Fibroblast of the aortic adventitia (primary cell): ENCODE measurements at regions not wholly inside any gene's neighbourhood (a gene's known extent, or its start where the extent isn't known, plus 50 kb on each side); places are given as distances from the start of the nearest gene placed in this dataset.
A peak's percentile ranks its signal among the peaks of the same experiment; 100 is the strongest.

Source experiments
- DNase-seq: peaks from one replicate; pipeline ENCODE4 v3.0.0-alpha.2; 2010; ENCODE audit warnings: low read depth
- H3K4me3 ChIP-seq: 2 replicates; pipeline ENCODE4 v1.5.1; 2011; ENCODE audit warnings: low read depth, mild to moderate bottlenecking, control low read depth, low read length, moderate library complexity
- TF ChIP-seq, protein P1 (sequence below): IDR thresholded peaks from 2 replicates; pipeline ENCODE4 v1.5.1; 2011; ENCODE audit warnings: mild to moderate bottlenecking, low read length, control low read depth, inconsistent platforms; ENCODE audit not compliant: insufficient read depth

DNA sequence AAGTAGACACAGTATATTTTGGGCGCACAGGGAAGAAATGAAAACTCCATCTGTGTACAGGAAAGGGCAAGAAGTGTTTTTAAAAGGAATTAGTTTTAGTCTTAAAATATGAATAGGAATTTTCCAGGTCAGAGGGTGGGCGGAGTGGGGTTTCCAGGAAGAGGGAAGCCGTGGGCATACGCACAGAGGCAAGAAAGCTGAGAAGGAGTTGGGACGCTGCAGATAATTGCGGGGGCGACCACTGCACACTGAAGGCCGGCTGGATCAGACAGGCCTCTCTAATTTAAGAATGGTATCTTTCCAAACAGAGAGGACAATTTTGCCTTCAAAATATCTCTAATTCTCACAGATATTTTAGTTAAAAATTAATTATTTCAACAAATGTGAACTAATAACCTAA is 189.1 kb upstream of the INHBA start:
- TF ChIP-seq, protein P1, sequence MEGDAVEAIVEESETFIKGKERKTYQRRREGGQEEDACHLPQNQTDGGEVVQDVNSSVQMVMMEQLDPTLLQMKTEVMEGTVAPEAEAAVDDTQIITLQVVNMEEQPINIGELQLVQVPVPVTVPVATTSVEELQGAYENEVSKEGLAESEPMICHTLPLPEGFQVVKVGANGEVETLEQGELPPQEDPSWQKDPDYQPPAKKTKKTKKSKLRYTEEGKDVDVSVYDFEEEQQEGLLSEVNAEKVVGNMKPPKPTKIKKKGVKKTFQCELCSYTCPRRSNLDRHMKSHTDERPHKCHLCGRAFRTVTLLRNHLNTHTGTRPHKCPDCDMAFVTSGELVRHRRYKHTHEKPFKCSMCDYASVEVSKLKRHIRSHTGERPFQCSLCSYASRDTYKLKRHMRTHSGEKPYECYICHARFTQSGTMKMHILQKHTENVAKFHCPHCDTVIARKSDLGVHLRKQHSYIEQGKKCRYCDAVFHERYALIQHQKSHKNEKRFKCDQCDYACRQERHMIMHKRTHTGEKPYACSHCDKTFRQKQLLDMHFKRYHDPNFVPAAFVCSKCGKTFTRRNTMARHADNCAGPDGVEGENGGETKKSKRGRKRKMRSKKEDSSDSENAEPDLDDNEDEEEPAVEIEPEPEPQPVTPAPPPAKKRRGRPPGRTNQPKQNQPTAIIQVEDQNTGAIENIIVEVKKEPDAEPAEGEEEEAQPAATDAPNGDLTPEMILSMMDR, result no peak
- DNase-seq, result no peak
- no peak overlapping the region for H3K4me3 ChIP-seq

DNA sequence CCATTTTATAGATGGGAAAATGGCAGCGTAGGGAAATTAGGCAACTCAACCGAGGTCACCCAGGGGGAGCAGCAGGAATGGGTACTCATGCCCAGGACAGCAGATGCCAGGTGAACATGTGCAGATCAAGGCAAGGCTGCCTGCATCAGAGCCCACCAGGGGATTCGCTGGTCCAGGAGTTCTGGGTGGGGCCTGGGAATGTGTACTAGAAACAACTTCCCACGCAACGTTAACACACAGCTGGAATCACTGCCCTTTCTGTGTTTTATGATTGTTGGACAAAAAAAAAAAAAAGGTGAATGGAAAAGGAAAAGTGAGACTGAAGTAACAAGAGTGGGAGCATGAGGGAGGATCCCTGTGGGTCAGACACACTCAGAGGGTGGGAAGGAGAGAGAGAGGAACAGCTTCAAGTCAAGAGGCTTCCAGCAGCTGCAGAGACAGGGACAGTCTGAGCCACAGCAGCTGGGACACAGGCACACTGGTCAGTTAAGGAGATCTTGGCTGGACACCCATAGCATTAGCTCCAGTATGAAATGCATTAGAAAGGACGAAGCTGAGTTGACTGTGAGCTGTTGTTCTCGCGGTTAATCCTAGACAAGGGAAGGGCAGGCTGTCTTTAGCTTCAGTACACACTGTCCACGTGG is 187.9 kb upstream of the INHBA start:
- DNase-seq, result no peak
- TF ChIP-seq, protein P1, result no peak
- no peak overlapping the region for H3K4me3 ChIP-seq

DNA sequence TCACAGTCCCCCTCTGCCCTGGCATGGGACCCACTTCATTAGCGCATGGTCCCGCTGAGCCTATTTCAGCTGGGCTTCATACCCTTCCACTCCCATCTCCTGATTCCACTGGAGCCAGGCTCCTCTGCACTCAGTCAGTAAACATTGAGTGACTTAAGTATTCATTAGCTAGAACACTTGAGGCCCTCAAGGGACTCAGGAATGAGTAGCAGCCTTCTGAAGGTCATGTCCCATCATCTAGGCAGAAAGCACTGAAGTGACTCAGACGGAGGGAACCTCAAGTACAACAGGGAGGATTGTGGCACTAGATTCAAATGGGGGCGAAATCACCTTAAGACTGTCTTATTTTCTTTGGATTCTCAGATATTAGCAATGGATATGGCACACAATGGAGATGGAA is 186.6 kb upstream of the INHBA start:
- TF ChIP-seq, protein P1, result no peak
- no peak overlapping the region for H3K4me3 ChIP-seq
- no peak for DNase-seq

DNA sequence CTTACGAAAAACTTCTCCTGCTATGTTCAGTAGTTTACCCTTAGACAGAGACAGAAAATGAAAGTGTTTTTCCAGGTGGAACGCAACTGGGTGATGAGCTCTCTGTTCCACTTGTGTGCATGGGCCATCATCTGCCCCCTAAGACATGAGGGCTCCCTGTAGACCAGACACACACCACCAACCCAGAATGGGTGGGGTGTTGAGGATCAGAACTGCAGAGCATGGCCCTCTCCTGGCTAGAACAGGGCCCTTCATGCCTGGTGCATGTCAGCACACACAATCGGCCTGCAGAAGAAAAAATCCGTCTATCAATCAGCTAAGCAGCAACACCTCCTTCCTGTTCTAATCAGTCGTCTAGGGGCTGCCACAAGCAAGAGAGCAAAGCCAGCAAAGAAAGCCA is 186.2 kb upstream of the INHBA start:
- TF ChIP-seq, protein P1, result no peak
- H3K4me3 ChIP-seq, result no peak overlapping the region
- DNase-seq, result no peak

DNA sequence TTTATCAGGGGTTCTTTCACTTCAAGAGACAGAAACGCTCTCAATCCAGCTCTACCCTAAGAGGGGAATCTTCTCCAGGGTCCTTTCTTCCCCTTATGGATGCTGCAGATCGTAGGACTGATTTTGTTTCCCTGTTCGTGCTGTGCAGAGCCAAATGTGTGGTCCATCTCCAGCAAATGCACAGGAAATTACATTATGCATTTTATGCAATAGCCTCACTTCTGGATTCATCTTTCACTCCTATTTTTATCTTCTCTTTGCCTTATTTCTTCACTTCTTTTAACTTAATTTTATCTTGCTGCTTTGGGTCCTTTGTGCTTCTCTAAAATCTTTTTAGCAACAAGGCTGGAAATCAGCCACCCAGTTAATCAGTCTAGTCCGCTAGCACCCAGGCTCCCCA is 184.5 kb upstream of the INHBA start:
- DNase-seq, result peak; percentile 53
- TF ChIP-seq, protein P1, result no peak
- H3K4me3 ChIP-seq, result no peak overlapping the region

DNA sequence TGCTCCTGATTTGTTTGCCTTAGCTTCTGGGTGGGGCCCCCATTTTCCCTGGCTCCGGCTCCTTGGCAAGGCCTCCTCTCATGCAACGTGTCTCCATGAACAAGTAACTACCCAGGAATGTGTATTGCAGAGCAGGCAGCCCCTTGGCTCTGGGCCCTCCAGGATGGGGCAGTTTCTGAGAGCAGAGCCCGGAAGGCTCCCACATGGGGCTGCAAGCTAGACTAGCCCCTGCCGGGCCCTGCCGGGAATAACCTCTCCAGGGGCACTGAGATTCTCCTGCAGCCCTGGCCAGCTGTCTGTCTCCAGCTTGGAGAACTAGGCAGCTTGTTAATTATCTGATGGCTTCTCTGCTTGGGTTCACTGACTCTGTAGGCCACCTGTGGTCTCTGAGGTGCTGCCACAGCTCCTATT is 184.0 kb upstream of the INHBA start:
- DNase-seq, result peak; percentile 98
- TF ChIP-seq, protein P1, result peak; percentile 69
- no peak overlapping the region for H3K4me3 ChIP-seq
